Ectodermal cell (in vitro differentiated cells): ENCODE measurements at regions not wholly inside any gene's neighbourhood (a gene's known extent, or its start where the extent isn't known, plus 50 kb on each side); places are given as distances from the start of the nearest gene placed in this dataset.

Source experiments
- H3K27ac ChIP-seq: 2 replicates; pipeline ENCODE4 v1.7.0; 2013; ENCODE audit warnings: mild to moderate bottlenecking, low read depth, low read length; ENCODE audit not compliant: insufficient read depth, poor library complexity, severe bottlenecking
- H3K27me3 ChIP-seq: 2 replicates; pipeline ENCODE4 v1.7.0; 2013; ENCODE audit warnings: mild to moderate bottlenecking, low read length; ENCODE audit not compliant: insufficient read depth, control insufficient read depth, poor library complexity, severe bottlenecking
- H3K36me3 ChIP-seq: one replicate; pipeline ENCODE4 v1.7.0; 2013; ENCODE audit warnings: low read length; ENCODE audit not compliant: control insufficient read depth, insufficient read depth
- H3K4me1 ChIP-seq: one replicate; pipeline ENCODE4 v1.7.0; 2013; ENCODE audit warnings: low read length; ENCODE audit not compliant: control insufficient read depth, insufficient read depth
- H3K4me3 ChIP-seq: 2 replicates; pipeline ENCODE4 v1.7.0; 2013; ENCODE audit warnings: low read depth, low read length, control low read depth; ENCODE audit not compliant: insufficient read depth
- H3K9me3 ChIP-seq: 2 replicates; pipeline ENCODE4 v1.7.0; 2013; ENCODE audit warnings: mild to moderate bottlenecking, low read length, moderate library complexity; ENCODE audit not compliant: control insufficient read depth
- WGBS, 2 experiments: methylation state at CpG; one replicate each; pipeline ENCODE4 v1.1.7; 2013; ENCODE audit warnings: missing lambda C conversion rate in 2 of 2; 5-methylcytosine and 5-hydroxymethylcytosine counted together

DNA sequence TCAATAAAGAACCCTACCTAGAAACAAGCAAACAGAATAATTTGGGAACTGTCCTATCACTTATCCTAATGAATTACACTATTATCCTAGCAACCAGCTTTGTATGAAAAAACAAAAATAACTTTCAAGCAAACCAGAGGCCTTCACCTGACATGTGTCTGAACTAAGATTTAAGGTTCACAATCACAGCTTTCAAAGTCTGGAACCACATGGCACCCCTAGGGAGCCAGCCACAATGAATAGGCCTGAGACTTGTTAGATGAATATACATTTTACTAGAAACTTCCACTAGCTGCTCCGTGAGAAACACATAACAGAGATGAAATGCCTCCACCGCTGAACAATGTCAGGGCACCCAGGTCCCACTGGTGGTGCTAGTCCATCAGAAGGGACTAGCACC lies 65.8 kb upstream of the CYP2D6 start:
- Histone ChIP-seq H3K4me3 (no peak overlapping the region), H3K4me1 (no peaks in the 10 kb centered on the region), H3K27me3 (no peaks in the 10 kb centered on the region), H3K36me3 (no peaks in the 10 kb centered on the region), H3K27ac (no peak overlapping the region), H3K9me3 (no peaks in the 10 kb centered on the region)
- WGBS, 2 experiments: 87 to 88% methylated on average over 2 of the region's 2 CpGs

DNA sequence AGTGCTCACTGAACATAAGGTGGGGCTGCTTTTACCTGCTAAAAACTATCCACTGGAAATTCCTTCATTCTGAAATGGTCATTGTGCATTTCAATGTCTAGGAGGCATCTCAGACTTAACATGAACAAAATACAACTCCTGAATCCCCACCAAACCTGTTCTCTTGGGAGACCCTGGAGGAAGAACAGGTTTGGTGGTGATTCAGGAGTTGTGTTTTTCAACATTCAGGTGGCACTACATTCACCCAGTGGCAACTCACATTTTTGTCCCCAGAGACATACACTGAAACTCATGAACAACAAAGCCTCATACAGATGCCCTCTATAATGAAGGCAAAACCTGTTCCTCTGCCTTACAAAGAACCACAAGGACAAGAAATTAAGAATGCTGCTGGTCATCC lies 64.3 kb upstream of the CYP2D6 start:
- no peaks in the 10 kb centered on the region for H3K9me3 ChIP-seq
- H3K36me3 ChIP-seq: no peaks in the 10 kb centered on the region
- H3K27me3 ChIP-seq: no peaks in the 10 kb centered on the region
- H3K27ac ChIP-seq: no peak overlapping the region
- H3K4me1 ChIP-seq: no peaks in the 10 kb centered on the region
- no peak overlapping the region for H3K4me3 ChIP-seq

DNA sequence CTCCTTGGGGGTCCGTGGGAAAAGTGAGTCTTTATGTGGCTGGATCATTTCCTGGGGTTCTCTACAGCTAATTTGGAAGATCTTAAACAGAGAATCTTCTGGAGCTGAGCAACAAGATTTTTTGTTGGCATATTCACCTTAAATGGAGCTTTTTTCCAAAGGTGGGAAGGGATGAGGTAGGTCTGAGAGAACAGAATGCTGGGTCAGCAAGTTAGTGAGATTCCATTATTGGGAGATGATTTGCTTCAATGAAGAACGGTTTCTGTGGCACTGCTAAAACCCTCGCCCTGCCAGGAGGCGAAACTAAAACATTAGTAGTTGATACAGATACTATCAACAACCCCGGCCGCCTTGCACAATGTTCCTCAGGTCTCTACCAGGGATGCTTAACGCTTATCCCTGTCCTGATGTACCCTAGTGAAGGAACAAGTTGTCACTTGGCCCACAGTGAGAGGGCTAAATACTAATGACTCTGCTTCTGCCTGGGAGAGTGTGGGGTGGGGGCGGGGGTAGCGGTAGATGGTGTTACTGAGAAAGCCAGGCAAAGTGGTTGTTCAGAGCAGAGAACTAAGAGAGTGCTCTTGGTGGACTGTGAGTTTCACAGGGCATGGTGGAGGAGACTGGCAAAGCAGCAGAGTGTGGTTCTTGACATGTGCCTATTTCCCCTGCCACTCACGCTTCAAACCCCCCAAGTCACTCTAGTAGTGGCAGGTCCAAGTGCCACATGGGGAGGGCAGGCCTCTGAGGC lies 63.7 kb upstream of the CYP2D6 start:
- Histone ChIP-seq H3K9me3 (no peaks in the 10 kb centered on the region), H3K4me3 (no peak overlapping the region), H3K4me1 (no peaks in the 10 kb centered on the region), H3K27me3 (no peaks in the 10 kb centered on the region), H3K27ac (no peak overlapping the region), H3K36me3 (no peaks in the 10 kb centered on the region)
- 94% methylated on average over 10 of the region's 10 CpGs for WGBS, 2 experiments

GRCh38 chr22:42192547-42192946 lies 61.9 kb upstream of the CYP2D6 start:
- Histone ChIP-seq H3K4me1 (no peaks in the 10 kb centered on the region), H3K36me3 (no peaks in the 10 kb centered on the region), H3K4me3 (no peak overlapping the region), H3K27me3 (no peaks in the 10 kb centered on the region), H3K27ac (no peak overlapping the region), H3K9me3 (no peaks in the 10 kb centered on the region)
- WGBS, 2 experiments: 89 to 90% methylated on average over 3 of the region's 3 CpGs

DNA sequence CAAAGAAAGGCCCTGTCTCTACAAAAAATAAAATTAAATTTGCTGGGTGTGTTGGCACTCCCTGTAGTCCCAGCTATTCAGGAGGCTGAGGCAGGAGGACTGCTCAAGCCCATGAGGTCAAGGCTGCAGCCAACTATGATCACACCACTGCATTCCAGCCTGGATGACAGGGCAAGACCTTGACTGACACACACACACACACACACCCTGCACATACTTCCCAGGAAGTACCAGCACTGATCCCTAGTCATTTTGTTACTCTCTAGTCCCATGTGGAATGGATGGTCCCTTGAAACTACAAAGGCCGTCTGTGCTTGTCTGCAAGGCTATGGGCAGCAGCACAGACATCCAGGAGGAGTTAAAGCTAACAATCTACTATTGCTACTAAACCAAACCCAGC lies 59.7 kb upstream of the CYP2D6 start:
- H3K9me3 ChIP-seq: no peaks in the 10 kb centered on the region
- no peaks in the 10 kb centered on the region for H3K36me3 ChIP-seq
- H3K4me1 ChIP-seq: no peaks in the 10 kb centered on the region
- H3K4me3 ChIP-seq: no peak overlapping the region
- H3K27me3 ChIP-seq: no peaks in the 10 kb centered on the region
- WGBS, 2 experiments: 90 to 100% methylated on average over 1 of the region's 1 CpG
- no peak overlapping the region for H3K27ac ChIP-seq

DNA sequence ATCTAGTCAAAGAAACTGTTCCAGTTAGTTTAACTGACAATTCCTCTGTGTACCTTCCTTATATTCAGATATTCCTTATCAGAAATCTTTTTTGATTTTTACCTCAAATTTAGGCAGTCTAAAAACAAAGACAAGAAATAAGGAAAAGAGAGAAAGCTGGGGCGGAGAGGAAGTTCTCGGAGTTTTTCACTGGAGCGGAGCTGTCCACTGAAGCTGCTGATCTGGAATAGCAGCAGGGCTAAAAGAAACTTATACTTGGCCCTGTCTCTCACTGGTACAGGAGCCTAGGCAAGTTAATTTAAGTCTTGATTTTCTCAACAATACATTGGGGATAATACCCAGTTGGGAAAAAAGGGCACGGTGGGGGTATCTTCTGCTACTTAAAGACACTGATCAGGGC lies 59.2 kb upstream of the CYP2D6 start:
- WGBS, 2 experiments: 88 to 94% methylated on average over 4 of the region's 4 CpGs
- H3K4me3 ChIP-seq: no peak overlapping the region
- no peaks in the 10 kb centered on the region for H3K9me3 ChIP-seq
- no peaks in the 10 kb centered on the region for H3K4me1 ChIP-seq
- no peaks in the 10 kb centered on the region for H3K36me3 ChIP-seq
- H3K27ac ChIP-seq: no peak overlapping the region
- no peaks in the 10 kb centered on the region for H3K27me3 ChIP-seq

DNA sequence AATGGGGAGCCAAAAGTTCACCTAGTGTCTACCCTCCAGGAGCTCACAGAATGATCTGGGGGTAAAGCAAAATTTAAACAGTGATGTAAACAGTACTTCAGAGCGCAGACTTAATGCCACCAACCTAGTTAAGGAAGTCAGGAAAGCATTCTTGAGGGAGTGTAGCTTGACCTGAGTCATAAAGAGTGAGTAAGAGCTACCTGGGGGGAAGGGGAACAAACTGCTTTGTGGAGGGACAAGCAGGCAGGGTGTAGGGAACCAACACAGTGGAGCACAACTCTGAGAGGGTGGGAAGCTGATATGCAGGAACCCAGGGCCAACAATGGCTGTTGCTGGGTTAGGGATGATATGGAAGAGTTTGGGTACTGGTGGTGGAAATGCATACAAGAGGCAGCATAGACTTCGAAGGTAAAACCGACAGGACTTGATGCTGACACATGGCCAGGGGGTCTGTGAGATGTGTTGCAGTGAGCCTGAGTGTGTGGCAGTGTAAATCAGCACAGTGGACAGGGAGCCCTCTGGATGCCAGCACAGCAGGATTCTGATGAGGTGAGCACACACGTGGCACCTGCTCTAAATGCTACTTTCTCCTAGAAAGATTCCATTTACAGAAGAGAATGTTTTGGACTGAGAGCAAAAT lies 58.3 kb upstream of the CYP2D6 start:
- Histone ChIP-seq H3K9me3 (no peaks in the 10 kb centered on the region), H3K4me1 (no peaks in the 10 kb centered on the region), H3K4me3 (no peak overlapping the region), H3K27me3 (no peaks in the 10 kb centered on the region), H3K36me3 (no peaks in the 10 kb centered on the region), H3K27ac (no peak overlapping the region)
- 62 to 72% methylated on average over 4 of the region's 4 CpGs for WGBS, 2 experiments

GRCh38 chr22:42187646-42188045 lies 57.0 kb upstream of the CYP2D6 start:
- no peak overlapping the region for H3K4me3 ChIP-seq
- no peaks in the 10 kb centered on the region for H3K36me3 ChIP-seq
- no peak overlapping the region for H3K27ac ChIP-seq
- H3K4me1 ChIP-seq: no peaks in the 10 kb centered on the region
- H3K9me3 ChIP-seq: no peaks in the 10 kb centered on the region
- WGBS, 2 experiments: 94 to 96% methylated on average over 3 of the region's 3 CpGs
- no peaks in the 10 kb centered on the region for H3K27me3 ChIP-seq

DNA sequence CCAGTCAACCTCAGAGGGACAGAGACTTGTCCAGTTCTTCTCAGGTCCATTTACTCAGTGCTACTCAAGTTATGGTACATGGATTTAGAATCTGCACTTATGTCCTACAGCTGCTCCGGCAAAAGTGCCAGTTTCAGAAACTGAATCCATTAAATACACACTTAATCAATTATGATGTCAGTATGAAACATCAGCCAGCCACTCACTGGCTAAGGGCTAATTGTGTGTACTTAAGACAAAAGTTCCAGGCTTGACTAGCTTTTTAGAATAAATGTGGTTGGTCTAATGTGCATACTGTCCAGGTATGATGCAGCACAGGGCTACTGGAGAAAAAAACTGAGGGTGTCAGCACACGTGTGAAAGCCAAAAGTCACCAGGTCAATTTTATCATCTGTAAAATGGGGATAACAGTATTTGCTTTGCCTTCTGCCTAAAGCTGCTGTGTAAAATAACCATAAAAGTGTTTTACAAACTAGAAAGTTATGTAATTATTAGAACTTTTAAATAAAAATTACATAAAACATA lies 55.4 kb upstream of the CYP2D6 start:
- Histone ChIP-seq H3K9me3 (no peaks in the 10 kb centered on the region), H3K36me3 (no peaks in the 10 kb centered on the region), H3K4me1 (no peaks in the 10 kb centered on the region), H3K27ac (no peak overlapping the region), H3K27me3 (no peaks in the 10 kb centered on the region), H3K4me3 (no peak overlapping the region)
- 93 to 95% methylated on average over 2 of the region's 2 CpGs for WGBS, 2 experiments

DNA sequence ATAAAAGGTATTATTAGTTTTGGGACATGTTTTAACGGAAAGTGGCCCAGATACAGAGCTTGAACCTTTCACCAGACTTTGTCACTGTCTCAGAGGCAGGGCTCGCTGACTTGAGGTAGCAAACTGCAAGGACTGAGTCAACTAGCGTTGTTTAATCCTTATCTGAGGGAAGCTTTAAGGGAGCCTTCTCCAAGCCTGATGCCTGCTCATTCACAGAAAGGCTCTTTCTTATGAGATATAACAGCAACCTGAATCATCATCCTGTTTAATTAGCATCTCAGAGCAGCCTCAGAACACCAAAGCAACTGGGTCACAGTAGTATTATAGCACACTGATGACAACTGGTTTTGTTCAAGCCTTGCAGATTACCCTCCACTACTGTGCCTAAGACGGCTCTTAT lies 54.2 kb upstream of the CYP2D6 start:
- H3K27me3 ChIP-seq: no peaks in the 10 kb centered on the region
- no peaks in the 10 kb centered on the region for H3K4me1 ChIP-seq
- H3K4me3 ChIP-seq: no peak overlapping the region
- WGBS, 2 experiments: 90 to 95% methylated on average over 4 of the region's 4 CpGs
- H3K36me3 ChIP-seq: no peaks in the 10 kb centered on the region
- no peak overlapping the region for H3K27ac ChIP-seq
- no peaks in the 10 kb centered on the region for H3K9me3 ChIP-seq
